ENCODE measurements at regions not wholly inside any gene's neighbourhood (a gene's known extent, or its start where the extent isn't known, plus 50 kb on each side); places are given as distances from the start of the nearest gene placed in this dataset.
A peak's percentile ranks its signal among the peaks of the same experiment; 100 is the strongest.

- Histone ChIP-seq H3K27ac (no peak overlapping the region), H3K36me3 (no peaks in the 10 kb centered on the region), H3K27me3 (replicated peaks; ENCODE audit: insufficient read depth) (no peaks in the 10 kb centered on the region), H3K4me3 (no peak overlapping the region), H3K9me3 (no peaks in the 10 kb centered on the region), H3K4me1 (ENCODE audit: control insufficient read depth in 1 of 2, low read depth in 2 of 2) (peaks cover 0 to 20% of the 10 kb centered on the region in 2 donors)
- ATAC-seq (ENCODE audit: insufficient number of reproducible peaks, low FRiP score, low read depth) (no peak), DNase-seq (ENCODE audit: low spot score) (no peak)
- TF ChIP-seq CTCF (IDR thresholded peaks at IDR 0.05): no peak
Measured at GRCh38 chr1:82586473-82586872, 785.7 kb downstream of the ADGRL2 start.

GRCh38 chr1:82582347-82582746, 781.6 kb downstream of the ADGRL2 start:
- Histone ChIP-seq H3K27me3 (replicated peaks; ENCODE audit: insufficient read depth) (no peaks in the 10 kb centered on the region), H3K4me3 (no peak overlapping the region), H3K4me1 (ENCODE audit: control insufficient read depth in 1 of 2, low read depth in 2 of 2) (peaks cover 6 to 24% of the 10 kb centered on the region in 2 donors), H3K9me3 (no peaks in the 10 kb centered on the region), H3K27ac (no peak overlapping the region), H3K36me3 (no peaks in the 10 kb centered on the region)
- no peak for DNase-seq (ENCODE audit: low spot score)
- ATAC-seq (ENCODE audit: insufficient number of reproducible peaks, low FRiP score, low read depth): no peak
- TF ChIP-seq CTCF (IDR thresholded peaks at IDR 0.05): no peak

GRCh38 chr1:82578086-82578726, 777.5 kb downstream of the ADGRL2 start:
- Histone ChIP-seq H3K4me3 (peak overlapping the region; percentile 3), H3K4me1 (ENCODE audit: control insufficient read depth in 1 of 2, low read depth in 2 of 2) (peaks cover 6 to 19% of the 10 kb centered on the region in 2 donors), H3K36me3 (no peaks in the 10 kb centered on the region), H3K9me3 (no peaks in the 10 kb centered on the region), H3K27ac (peak overlapping the region; percentile 12 to 56), H3K27me3 (replicated peaks; ENCODE audit: insufficient read depth) (no peaks in the 10 kb centered on the region)
- DNase-seq (ENCODE audit: low spot score) (no peak), ATAC-seq (ENCODE audit: insufficient number of reproducible peaks, low FRiP score, low read depth) (no peak)
- no peak for TF ChIP-seq CTCF (IDR thresholded peaks at IDR 0.05)

- ATAC-seq (ENCODE audit: insufficient number of reproducible peaks, low FRiP score, low read depth) (no peak), DNase-seq (ENCODE audit: low spot score) (no peak)
- Histone ChIP-seq H3K27me3 (replicated peaks; ENCODE audit: insufficient read depth) (no peaks in the 10 kb centered on the region), H3K4me1 (ENCODE audit: control insufficient read depth in 1 of 2, low read depth in 2 of 2) (peaks cover 18 to 32% of the 10 kb centered on the region in 2 donors), H3K36me3 (no peaks in the 10 kb centered on the region), H3K9me3 (no peaks in the 10 kb centered on the region), H3K4me3 (no peak overlapping the region), H3K27ac (no peak overlapping the region)
- TF ChIP-seq CTCF (IDR thresholded peaks at IDR 0.05): no peak
Measured at GRCh38 chr1:82567348-82567747, 766.6 kb downstream of the ADGRL2 start.

GRCh38 chr1:82565546-82565945, 764.8 kb downstream of the ADGRL2 start:
- peak overlapping the region; percentile 20 to 23 for H3K27ac ChIP-seq
- H3K36me3 ChIP-seq: no peaks in the 10 kb centered on the region
- DNase-seq (ENCODE audit: low spot score): peak; percentile 21
- peaks cover 23 to 44% of the 10 kb centered on the region in 2 donors for H3K4me1 ChIP-seq (ENCODE audit: control insufficient read depth in 1 of 2, low read depth in 2 of 2)
- no peaks in the 10 kb centered on the region for H3K9me3 ChIP-seq
- no peaks in the 10 kb centered on the region for H3K27me3 ChIP-seq (replicated peaks; ENCODE audit: insufficient read depth)
- ATAC-seq (ENCODE audit: insufficient number of reproducible peaks, low FRiP score, low read depth): no peak
- peak overlapping the region; percentile 0 for H3K4me3 ChIP-seq
- TF ChIP-seq CTCF (IDR thresholded peaks at IDR 0.05): no peak

Data from thoracic aorta (tissue), 2 donors.